Panc1 (cell line): ENCODE measurements at regions not wholly inside any gene's neighbourhood (a gene's known extent, or its start where the extent isn't known, plus 50 kb on each side); places are given as distances from the start of the nearest gene placed in this dataset.

Source experiments
- TCF7L2 ChIP-seq: IDR thresholded peaks from 2 replicates; pipeline ENCODE4 v1.6.1; 2011; ENCODE audit warnings: mild to moderate bottlenecking, low read depth, low read length, inconsistent platforms
- TF ChIP-seq, protein P1 (sequence below), 2 experiments: IDR thresholded peaks; 2 replicates each; pipeline ENCODE4 v1.6.1; 2011 to 2012; ENCODE audit warnings: low read depth in 2 of 2, control low read depth in 1 of 2, low read length in 1 of 2, mild to moderate bottlenecking in 1 of 2, moderate library complexity in 1 of 2; ENCODE audit not compliant: insufficient read depth in 1 of 2

DNA sequence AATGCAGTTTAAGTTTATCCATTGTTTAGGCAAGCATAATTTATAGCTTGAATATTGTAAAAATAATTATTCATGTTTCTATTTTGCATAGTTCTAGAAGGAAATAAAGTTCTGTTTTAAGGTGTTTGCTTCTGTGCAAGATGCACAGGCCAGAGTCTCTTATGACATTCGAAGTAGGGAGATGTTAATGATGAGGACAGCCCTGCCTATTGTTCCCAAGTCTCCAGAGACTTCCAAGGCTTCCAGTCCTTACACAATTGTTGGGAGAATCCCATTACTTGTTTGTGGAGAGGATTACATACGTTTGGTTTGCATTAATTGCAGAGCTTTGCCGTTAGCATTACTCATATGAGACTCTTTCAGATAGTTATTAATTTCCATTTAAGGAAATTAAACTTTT, 96.2 kb upstream of the ANK2 start:
- TF ChIP-seq TCF7L2 = no peak
- TF ChIP-seq, protein P1, sequence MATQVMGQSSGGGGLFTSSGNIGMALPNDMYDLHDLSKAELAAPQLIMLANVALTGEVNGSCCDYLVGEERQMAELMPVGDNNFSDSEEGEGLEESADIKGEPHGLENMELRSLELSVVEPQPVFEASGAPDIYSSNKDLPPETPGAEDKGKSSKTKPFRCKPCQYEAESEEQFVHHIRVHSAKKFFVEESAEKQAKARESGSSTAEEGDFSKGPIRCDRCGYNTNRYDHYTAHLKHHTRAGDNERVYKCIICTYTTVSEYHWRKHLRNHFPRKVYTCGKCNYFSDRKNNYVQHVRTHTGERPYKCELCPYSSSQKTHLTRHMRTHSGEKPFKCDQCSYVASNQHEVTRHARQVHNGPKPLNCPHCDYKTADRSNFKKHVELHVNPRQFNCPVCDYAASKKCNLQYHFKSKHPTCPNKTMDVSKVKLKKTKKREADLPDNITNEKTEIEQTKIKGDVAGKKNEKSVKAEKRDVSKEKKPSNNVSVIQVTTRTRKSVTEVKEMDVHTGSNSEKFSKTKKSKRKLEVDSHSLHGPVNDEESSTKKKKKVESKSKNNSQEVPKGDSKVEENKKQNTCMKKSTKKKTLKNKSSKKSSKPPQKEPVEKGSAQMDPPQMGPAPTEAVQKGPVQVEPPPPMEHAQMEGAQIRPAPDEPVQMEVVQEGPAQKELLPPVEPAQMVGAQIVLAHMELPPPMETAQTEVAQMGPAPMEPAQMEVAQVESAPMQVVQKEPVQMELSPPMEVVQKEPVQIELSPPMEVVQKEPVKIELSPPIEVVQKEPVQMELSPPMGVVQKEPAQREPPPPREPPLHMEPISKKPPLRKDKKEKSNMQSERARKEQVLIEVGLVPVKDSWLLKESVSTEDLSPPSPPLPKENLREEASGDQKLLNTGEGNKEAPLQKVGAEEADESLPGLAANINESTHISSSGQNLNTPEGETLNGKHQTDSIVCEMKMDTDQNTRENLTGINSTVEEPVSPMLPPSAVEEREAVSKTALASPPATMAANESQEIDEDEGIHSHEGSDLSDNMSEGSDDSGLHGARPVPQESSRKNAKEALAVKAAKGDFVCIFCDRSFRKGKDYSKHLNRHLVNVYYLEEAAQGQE (IDR thresholded peaks at IDR 0.05; ENCODE audit: insufficient read depth in 1 of 2, low read depth in 2 of 2, low read length in 1 of 2) = no peak
